Karpas-422 (cell line): ENCODE measurements at regions not wholly inside any gene's neighbourhood (a gene's known extent, or its start where the extent isn't known, plus 50 kb on each side); places are given as distances from the start of the nearest gene placed in this dataset.
A peak's percentile ranks its signal among the peaks of the same experiment; 100 is the strongest.

Source experiments
- DNase-seq: peaks from one replicate; pipeline ENCODE4 v3.0.0-alpha.2; 2015
- H2AFZ ChIP-seq: fragments of 200-600 bp; sonication (generic); 2 replicates; pipeline ENCODE4 v1.6.1; 2014; ENCODE audit warnings: antibody characterized with exemption, low read length, mixed read lengths
- H3K27ac ChIP-seq: fragments of 200-600 bp; sonication (generic); 2 replicates; pipeline ENCODE4 v1.5.1; 2014; ENCODE audit warnings: mild to moderate bottlenecking, low read length, moderate library complexity
- H3K27me3 ChIP-seq: fragments of 200-600 bp; sonication (generic); 2 replicates; pipeline ENCODE4 v1.6.1; 2014; ENCODE audit warnings: low read length, mixed read lengths
- H3K36me3 ChIP-seq: fragments of 200-600 bp; sonication (generic); 2 replicates; pipeline ENCODE4 v1.6.1; 2014; ENCODE audit warnings: low read length, mixed read lengths; ENCODE audit not compliant: insufficient read depth
- H3K4me1 ChIP-seq: fragments of 200-600 bp; sonication (generic); 2 replicates; pipeline ENCODE4 v1.6.1; 2014; ENCODE audit warnings: mild to moderate bottlenecking, low read length, mixed read lengths
- H3K4me2 ChIP-seq: fragments of 200-600 bp; sonication (generic); 2 replicates; pipeline ENCODE4 v1.6.1; 2014; ENCODE audit warnings: low read length, low read depth, mild to moderate bottlenecking; ENCODE audit not compliant: poor library complexity, severe bottlenecking
- H3K4me3 ChIP-seq: fragments of 200-600 bp; sonication (generic); 2 replicates; pipeline ENCODE4 v1.5.1; 2014; ENCODE audit warnings: mild to moderate bottlenecking, antibody characterized with exemption, low read length, mixed read lengths
- H3K79me2 ChIP-seq: fragments of 200-600 bp; sonication (generic); 2 replicates; pipeline ENCODE4 v1.6.1; 2014; ENCODE audit warnings: mild to moderate bottlenecking, low read length, mixed read lengths
- H3K9ac ChIP-seq: fragments of 200-600 bp; sonication (generic); 2 replicates; pipeline ENCODE4 v1.6.0; 2014; ENCODE audit warnings: low read length
- H3K9me2 ChIP-seq: fragments of 200-600 bp; sonication (generic), shearing (Covaris generic); replicated peaks from 2 replicates; pipeline ENCODE4 v1.6.0; 2014; ENCODE audit warnings: mild to moderate bottlenecking, low read length, moderate library complexity; ENCODE audit not compliant: insufficient read depth
- H3K9me3 ChIP-seq: fragments of 300-700, 200-600 bp; sonication (generic); 2 replicates; pipeline ENCODE4 v1.6.1; 2014; ENCODE audit warnings: low read length, mixed read lengths
- H4K20me1 ChIP-seq: fragments of 200-600 bp; sonication (generic); 2 replicates; pipeline ENCODE4 v1.6.1; 2014; ENCODE audit warnings: mild to moderate bottlenecking, antibody characterized with exemption, low read length, low read depth; ENCODE audit not compliant: insufficient read depth

- DNase-seq: no peak
- Histone ChIP-seq H2AFZ (no peak overlapping the region), H3K4me3 (no peak overlapping the region), H3K9ac (no peak overlapping the region), H3K4me1 (no peaks in the 10 kb centered on the region), H3K27me3 (no peaks in the 10 kb centered on the region), H3K9me3 (peaks cover 7% of the 10 kb centered on the region; the same call in 1 of the 2 replicates), H3K4me2 (no peak overlapping the region), H4K20me1 (no peaks in the 10 kb centered on the region), H3K79me2 (no peaks in the 10 kb centered on the region), H3K36me3 (no peaks in the 10 kb centered on the region), H3K27ac (no peak overlapping the region), H3K9me2 (no peaks in the 10 kb centered on the region)
Observed at GRCh38 chr4:133802359-133803140, 399.0 kb downstream of the PABPC4L start.

GRCh38 chr4:133801883-133802282 lies 399.7 kb downstream of the PABPC4L start:
- H3K4me1 ChIP-seq: no peaks in the 10 kb centered on the region
- H3K36me3 ChIP-seq: no peaks in the 10 kb centered on the region
- H3K4me3 ChIP-seq: no peak overlapping the region
- peaks cover 7% of the 10 kb centered on the region; the same call in 1 of the 2 replicates for H3K9me3 ChIP-seq
- no peaks in the 10 kb centered on the region for H3K27me3 ChIP-seq
- no peak overlapping the region for H3K9ac ChIP-seq
- H3K27ac ChIP-seq: no peak overlapping the region
- H3K4me2 ChIP-seq: no peak overlapping the region
- DNase-seq: no peak
- H3K79me2 ChIP-seq: no peaks in the 10 kb centered on the region
- no peaks in the 10 kb centered on the region for H3K9me2 ChIP-seq
- no peak overlapping the region for H2AFZ ChIP-seq
- H4K20me1 ChIP-seq: no peaks in the 10 kb centered on the region

GRCh38 chr4:133800966-133801365 lies 400.6 kb downstream of the PABPC4L start:
- Histone ChIP-seq H3K4me1 (no peaks in the 10 kb centered on the region), H2AFZ (no peak overlapping the region), H3K27ac (no peak overlapping the region), H3K27me3 (no peaks in the 10 kb centered on the region), H3K9me3 (peaks cover 4% of the 10 kb centered on the region; the same call in 1 of the 2 replicates), H3K36me3 (no peaks in the 10 kb centered on the region), H3K4me2 (no peak overlapping the region), H3K79me2 (no peaks in the 10 kb centered on the region), H3K9me2 (no peaks in the 10 kb centered on the region), H3K4me3 (no peak overlapping the region), H4K20me1 (no peaks in the 10 kb centered on the region), H3K9ac (no peak overlapping the region)
- DNase-seq: no peak

- no peak for DNase-seq
- Histone ChIP-seq H2AFZ (peak overlapping the region; percentile 78), H4K20me1 (no peaks in the 10 kb centered on the region), H3K4me3 (no peak overlapping the region), H3K27ac (no peak overlapping the region), H3K4me1 (no peaks in the 10 kb centered on the region), H3K4me2 (no peak overlapping the region), H3K27me3 (no peaks in the 10 kb centered on the region), H3K9ac (no peak overlapping the region), H3K9me2 (no peaks in the 10 kb centered on the region), H3K9me3 (no peaks in the 10 kb centered on the region), H3K79me2 (no peaks in the 10 kb centered on the region), H3K36me3 (no peaks in the 10 kb centered on the region)
Observed at GRCh38 chr4:133799717-133800315, 401.8 kb downstream of the PABPC4L start.

- Histone ChIP-seq H3K27ac (no peak overlapping the region), H3K4me2 (no peak overlapping the region), H3K4me1 (no peaks in the 10 kb centered on the region), H2AFZ (no peak overlapping the region), H3K4me3 (no peak overlapping the region), H3K27me3 (no peaks in the 10 kb centered on the region), H3K9me3 (no peaks in the 10 kb centered on the region), H3K9me2 (no peaks in the 10 kb centered on the region), H3K9ac (no peak overlapping the region), H3K79me2 (no peaks in the 10 kb centered on the region), H4K20me1 (no peaks in the 10 kb centered on the region), H3K36me3 (no peaks in the 10 kb centered on the region)
- DNase-seq: no peak
Observed at GRCh38 chr4:133777661-133778060, 423.9 kb downstream of the PABPC4L start.

- no peak for DNase-seq
- no peaks in the 10 kb centered on the region for H4K20me1 ChIP-seq
- H3K9me3 ChIP-seq: no peaks in the 10 kb centered on the region
- no peak overlapping the region for H3K9ac ChIP-seq
- no peak overlapping the region for H2AFZ ChIP-seq
- H3K4me3 ChIP-seq: no peak overlapping the region
- H3K9me2 ChIP-seq: no peaks in the 10 kb centered on the region
- no peaks in the 10 kb centered on the region for H3K36me3 ChIP-seq
- no peaks in the 10 kb centered on the region for H3K79me2 ChIP-seq
- no peaks in the 10 kb centered on the region for H3K27me3 ChIP-seq
- H3K27ac ChIP-seq: no peak overlapping the region
- no peaks in the 10 kb centered on the region for H3K4me1 ChIP-seq
- H3K4me2 ChIP-seq: no peak overlapping the region
Observed at GRCh38 chr4:133776961-133777360, 424.6 kb downstream of the PABPC4L start.

GRCh38 chr4:133776503-133776902 lies 425.1 kb downstream of the PABPC4L start:
- Histone ChIP-seq H3K79me2 (no peaks in the 10 kb centered on the region), H3K9me2 (no peaks in the 10 kb centered on the region), H3K9ac (no peak overlapping the region), H3K36me3 (no peaks in the 10 kb centered on the region), H3K27me3 (no peaks in the 10 kb centered on the region), H3K4me1 (no peaks in the 10 kb centered on the region), H4K20me1 (no peaks in the 10 kb centered on the region), H3K4me3 (no peak overlapping the region), H3K4me2 (no peak overlapping the region), H3K9me3 (no peaks in the 10 kb centered on the region), H2AFZ (no peak overlapping the region), H3K27ac (no peak overlapping the region)
- no peak for DNase-seq

GRCh38 chr4:133775881-133776280 lies 425.7 kb downstream of the PABPC4L start:
- H3K4me2 ChIP-seq: no peak overlapping the region
- H3K27ac ChIP-seq: no peak overlapping the region
- H3K4me1 ChIP-seq: no peaks in the 10 kb centered on the region
- H3K79me2 ChIP-seq: no peaks in the 10 kb centered on the region
- H4K20me1 ChIP-seq: no peaks in the 10 kb centered on the region
- no peak overlapping the region for H2AFZ ChIP-seq
- H3K36me3 ChIP-seq: no peaks in the 10 kb centered on the region
- no peaks in the 10 kb centered on the region for H3K27me3 ChIP-seq
- H3K4me3 ChIP-seq: no peak overlapping the region
- no peaks in the 10 kb centered on the region for H3K9me2 ChIP-seq
- DNase-seq: no peak
- H3K9ac ChIP-seq: no peak overlapping the region
- no peaks in the 10 kb centered on the region for H3K9me3 ChIP-seq
